ENCODE measurements at regions not wholly inside any gene's neighbourhood (a gene's known extent, or its start where the extent isn't known, plus 50 kb on each side); places are given as distances from the start of the nearest gene placed in this dataset.

GRCh38 chr19:30222992-30223865, 149.0 kb upstream of the ZNF536 start:
- DNase-seq: no peak

GRCh38 chr19:30223866-30224688, 148.1 kb upstream of the ZNF536 start:
- DNase-seq: no peak

DNA sequence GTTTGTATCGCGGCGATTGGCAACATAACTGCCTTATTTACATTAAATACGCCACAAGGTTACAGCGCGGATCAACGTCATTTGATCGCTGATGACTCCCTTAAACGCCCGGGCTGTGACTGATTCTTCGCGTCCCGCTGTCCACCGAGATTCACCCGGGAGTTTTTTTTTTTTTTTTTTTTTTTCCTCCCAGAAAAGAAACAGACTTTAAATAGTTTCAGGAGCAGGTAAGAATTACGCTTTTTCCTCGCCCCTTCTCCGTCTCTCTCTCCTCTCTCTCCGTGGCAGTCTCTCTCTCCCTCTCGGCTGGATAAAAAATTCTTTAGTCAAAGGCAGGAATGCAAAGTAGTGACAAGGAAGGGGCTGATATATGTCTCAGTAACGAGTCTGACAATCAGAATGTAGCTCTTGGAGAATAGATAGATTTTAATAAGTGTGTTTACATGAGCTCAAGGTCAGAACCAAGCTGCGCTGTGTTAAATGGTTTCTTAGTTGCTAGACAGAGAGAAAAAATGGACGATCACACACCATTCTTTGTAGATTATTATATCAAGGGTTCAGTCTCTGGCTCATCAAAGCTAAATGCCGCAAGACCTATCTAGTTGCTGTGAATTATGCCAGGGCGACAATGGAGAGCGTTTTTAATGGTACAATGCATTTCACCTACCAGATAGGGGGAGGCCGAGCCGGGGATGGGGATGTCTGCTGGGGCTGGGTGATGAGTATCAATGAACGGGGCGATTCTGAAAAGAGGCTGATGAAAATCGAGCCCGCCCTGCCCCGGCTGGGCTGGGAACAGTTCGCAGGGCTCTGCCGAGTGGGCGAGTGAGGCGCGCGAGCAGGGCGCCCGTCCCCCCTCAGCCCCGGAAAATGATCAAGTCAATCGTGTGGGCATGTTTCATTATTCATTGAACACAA, 147.2 kb upstream of the ZNF536 start:
- DNase-seq: no peak

GRCh38 chr19:30225676-30226463, 146.3 kb upstream of the ZNF536 start:
- DNase-seq: no peak

DNA sequence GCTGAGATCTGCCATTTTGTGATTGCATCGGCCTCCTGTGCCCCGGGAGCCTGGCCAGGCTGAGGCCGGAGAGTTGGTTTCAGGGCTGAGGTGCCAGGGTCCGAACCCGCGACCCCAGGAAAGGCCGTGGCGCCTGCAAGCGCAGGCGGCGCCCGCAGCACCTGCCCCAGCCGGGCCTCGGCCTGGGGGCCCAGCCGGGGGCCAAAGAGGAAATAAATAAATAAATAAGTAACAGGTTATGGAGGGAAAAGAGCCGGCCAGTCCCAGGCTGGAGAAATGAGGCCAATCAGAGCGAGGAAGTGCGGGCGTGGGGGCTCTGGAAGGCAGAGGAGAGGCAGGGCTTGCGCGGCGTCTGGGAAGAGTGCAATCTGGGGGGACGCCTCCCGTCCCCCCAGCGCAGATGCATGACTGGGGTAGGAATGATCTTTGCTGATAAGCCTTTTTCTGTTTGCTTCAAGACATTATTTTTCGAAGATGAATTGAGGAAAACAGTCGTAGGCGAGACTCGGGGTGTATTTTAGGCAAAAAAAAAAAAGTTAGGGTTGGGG, 145.6 kb upstream of the ZNF536 start:
- no peak for DNase-seq

DNA sequence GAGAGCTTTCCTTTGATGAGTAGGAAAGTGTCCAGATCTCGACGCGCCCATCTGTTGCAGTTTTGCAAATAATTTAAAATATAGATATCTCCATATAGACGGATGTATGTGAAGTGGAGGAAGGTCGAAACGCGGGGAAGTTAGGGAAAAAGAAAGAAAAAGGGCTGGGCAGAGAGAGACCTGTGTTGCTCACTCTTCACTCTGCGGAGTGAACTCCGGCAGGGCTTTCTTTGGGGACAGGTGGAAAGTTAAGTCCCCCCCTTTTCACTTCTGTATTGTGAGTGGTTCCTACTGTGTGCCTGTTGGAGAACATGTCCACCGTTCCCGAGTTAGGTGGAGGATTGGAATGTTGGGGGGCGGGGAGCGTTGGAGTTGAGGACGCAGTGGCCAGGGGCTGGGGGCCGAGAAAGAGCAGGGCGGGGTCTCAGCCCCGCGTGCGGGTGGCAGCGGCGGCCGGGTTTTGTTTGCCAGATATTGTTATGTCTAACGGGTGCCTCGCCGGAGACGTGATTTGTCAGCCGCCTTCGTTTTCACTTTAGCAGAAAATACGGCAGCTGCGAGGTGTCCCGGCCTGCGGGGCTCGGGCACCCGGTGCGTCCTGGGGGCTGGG, 145.1 kb upstream of the ZNF536 start:
- DNase-seq: no peak

- DNase-seq: peak; percentile 21 to 35
These were observed 144.5 kb upstream of the ZNF536 start for GRCh38 chr19:30227661-30228112.

DNA sequence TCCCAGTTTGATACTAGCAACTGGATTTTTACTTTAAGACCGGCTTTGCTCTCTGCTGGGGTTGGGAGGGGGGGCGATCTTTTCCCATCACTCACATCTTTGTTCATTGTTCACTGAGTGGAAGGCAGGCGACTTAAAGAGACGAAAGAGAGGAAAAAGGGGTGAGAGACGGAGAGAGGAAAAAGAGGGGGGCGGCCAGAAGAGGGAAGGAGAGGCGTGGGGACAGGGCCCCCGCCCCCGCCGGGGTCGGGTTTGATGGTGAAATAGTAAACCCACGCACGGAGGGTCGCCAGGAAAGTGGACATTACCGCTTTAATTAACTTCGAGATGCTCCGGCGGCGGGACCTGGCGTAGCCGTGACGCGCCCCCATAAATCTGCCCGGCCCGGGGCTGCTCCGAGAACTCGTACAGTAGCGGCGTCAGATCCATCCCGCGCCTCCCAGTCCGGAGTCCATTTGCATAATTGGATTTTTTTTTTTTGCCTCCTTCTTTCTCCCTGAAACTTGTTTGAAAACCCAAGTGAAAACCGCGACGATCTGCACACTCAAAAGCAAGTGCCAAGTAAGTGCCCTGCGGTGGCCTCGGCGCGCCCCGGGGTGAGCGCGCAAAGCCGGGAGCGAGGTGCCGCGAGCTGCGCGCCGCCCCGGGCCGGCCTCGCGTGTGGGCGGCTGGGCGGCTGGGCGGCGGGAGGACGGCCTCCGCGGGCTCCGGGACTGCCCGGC, 143.9 kb upstream of the ZNF536 start:
- no peak for DNase-seq

GRCh38 chr19:30228835-30229524, 143.2 kb upstream of the ZNF536 start:
- no peak for DNase-seq

- DNase-seq: no peak
These were observed 142.5 kb upstream of the ZNF536 start for GRCh38 chr19:30229525-30230174.

- DNase-seq: no peak
These were observed 140.5 kb upstream of the ZNF536 start for GRCh38 chr19:30231408-30232318.

GRCh38 chr19:30233375-30233774, 138.8 kb upstream of the ZNF536 start:
- DNase-seq: no peak

GRCh38 chr19:30235946-30236345, 136.2 kb upstream of the ZNF536 start:
- no peak for DNase-seq

DNA sequence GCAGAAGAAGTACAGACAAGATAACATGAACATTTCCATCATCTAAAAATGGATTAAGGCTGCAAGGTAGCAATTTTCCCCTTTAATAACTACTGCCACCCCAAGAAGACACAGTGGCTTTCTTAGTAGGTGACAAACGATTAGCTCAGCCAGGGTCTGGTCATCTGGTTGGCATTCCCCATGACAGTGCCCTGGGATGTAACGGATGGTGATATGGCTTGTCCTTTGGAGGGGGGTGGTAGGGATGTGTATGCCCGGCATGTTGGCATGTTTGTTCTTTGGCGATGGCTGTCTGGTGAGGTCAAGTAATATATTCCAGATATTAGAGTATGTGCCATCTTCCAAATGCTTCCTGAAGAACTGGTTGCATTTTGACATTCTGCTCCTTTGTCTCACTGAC, 135.6 kb upstream of the ZNF536 start:
- DNase-seq: no peak

DNA sequence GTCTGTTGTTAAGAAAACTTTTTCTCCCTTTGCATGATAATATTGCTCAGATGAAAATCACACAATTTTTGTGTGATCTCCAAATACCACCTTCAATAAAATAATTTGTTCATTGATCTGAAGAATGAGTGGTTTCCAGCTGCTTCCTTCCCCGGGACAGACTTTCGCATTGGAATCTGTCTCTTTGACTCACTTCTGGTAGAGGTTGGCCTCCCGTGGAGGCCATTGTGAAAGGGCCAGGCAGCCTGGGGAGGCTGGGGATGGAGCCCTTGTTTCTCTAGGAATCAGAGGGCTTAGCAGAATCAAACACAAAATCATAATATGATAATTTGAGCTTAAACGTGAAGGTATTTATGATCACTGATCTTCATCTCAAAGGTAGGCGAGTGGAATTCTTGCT, 135.0 kb upstream of the ZNF536 start:
- no peak for DNase-seq

DNA sequence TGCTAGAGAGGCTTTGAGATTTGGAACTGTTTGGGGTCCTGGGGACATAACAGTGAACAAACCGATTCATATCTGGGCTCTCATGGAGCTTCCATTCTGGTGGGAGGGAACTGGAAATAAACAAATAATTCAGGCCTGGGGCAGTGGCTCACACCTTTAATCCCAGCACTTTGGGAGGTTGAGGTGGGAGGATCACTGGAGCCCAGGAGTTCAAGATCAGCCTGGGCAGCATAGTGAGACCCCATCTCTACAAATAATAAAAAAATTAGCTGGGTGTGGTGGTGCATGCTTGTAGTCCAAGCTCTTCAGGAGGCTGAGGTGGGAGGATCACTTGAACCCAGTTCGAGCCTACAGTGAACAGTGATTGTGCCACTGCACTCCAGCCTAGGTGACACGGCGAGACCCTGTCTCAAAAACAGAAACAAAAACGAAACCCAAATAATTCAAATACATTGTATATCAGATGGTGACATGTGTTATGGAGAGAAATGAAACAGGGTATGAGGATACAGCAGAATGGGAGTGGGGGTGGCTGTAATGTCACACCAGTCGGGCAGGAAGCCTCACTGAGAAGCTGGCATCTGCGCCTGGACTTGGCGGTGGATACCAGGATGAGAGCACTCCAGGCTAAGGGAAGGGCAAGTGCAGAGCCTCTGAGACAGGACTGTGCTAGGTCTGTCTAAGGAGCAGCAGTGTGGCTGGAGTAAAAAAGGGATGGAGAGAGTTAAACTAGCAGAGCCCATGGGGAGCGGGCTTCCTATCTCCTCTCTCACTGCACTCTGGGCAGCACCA, 131.1 kb upstream of the ZNF536 start:
- no peak for DNase-seq

- no peak for DNase-seq
These were observed 127.7 kb upstream of the ZNF536 start for GRCh38 chr19:30244533-30244932.

Measured in Kasumi-1 (cell line).